Gastroesophageal sphincter (tissue), 2 donors: ENCODE measurements at regions not wholly inside any gene's neighbourhood (a gene's known extent, or its start where the extent isn't known, plus 50 kb on each side); places are given as distances from the start of the nearest gene placed in this dataset.

ENCODE experiments used
- POLR2A ChIP-seq, 2 donors: fragments of 450-650 bp; IDR thresholded peaks; one replicate each; pipeline ENCODE4 v1.6.1; 2017; ENCODE audit warnings: antibody characterized with exemption in 2 of 2, mild to moderate bottlenecking in 2 of 2, moderate library complexity in 1 of 2
- POLR2AphosphoS5 ChIP-seq: sonication (generic); formaldehyde crosslinking; IDR thresholded peaks from one replicate; pipeline ENCODE4 v1.6.1; 2017; ENCODE audit warnings: antibody characterized with exemption

- no peak for TF ChIP-seq POLR2AphosphoS5
- no peak for TF ChIP-seq POLR2A (IDR thresholded peaks at IDR 0.05)
These were observed 152.3 kb downstream of the ATXN7L3B start for GRCh38 chr12:74689929-74690328.
